HG02852 (cell line): ENCODE measurements at regions not wholly inside any gene's neighbourhood (a gene's known extent, or its start where the extent isn't known, plus 50 kb on each side); places are given as distances from the start of the nearest gene placed in this dataset.

Experiments used
- ATAC-seq: cut with Tn5 transposase; IDR thresholded peaks from one replicate; pipeline ENCODE4 v1.9.1; 2021; ENCODE audit warnings: mild to moderate bottlenecking, moderate library complexity; ENCODE audit not compliant: unreplicated experiment

GRCh38 chr19:28234637-28235036, 978.3 kb downstream of the UQCRFS1 start:
- ATAC-seq = no peak

GRCh38 chr19:28228854-28229253, 984.1 kb downstream of the UQCRFS1 start:
- ATAC-seq = no peak

GRCh38 chr19:28224441-28224840, 988.5 kb downstream of the UQCRFS1 start:
- ATAC-seq = no peak

GRCh38 chr19:28221736-28222135, 991.2 kb downstream of the UQCRFS1 start:
- no peak for ATAC-seq

- no peak for ATAC-seq
Observed at GRCh38 chr19:28218728-28219127, 994.2 kb downstream of the UQCRFS1 start.

GRCh38 chr19:28217022-28217421, 995.9 kb downstream of the UQCRFS1 start:
- ATAC-seq = no peak

GRCh38 chr19:28213470-28214082, 999.4 kb downstream of the UQCRFS1 start:
- no peak for ATAC-seq

- ATAC-seq = no peak
Observed at GRCh38 chr19:28210886-28211285, 1002.1 kb downstream of the UQCRFS1 start.

- no peak for ATAC-seq
Observed at GRCh38 chr19:28208745-28209144, 1004.2 kb downstream of the UQCRFS1 start.

GRCh38 chr19:28207244-28207643, 1005.7 kb downstream of the UQCRFS1 start:
- ATAC-seq = no peak

- ATAC-seq = no peak
Observed at GRCh38 chr19:28201462-28201943, 1011.4 kb downstream of the UQCRFS1 start.

GRCh38 chr19:28199323-28199722, 1013.6 kb downstream of the UQCRFS1 start:
- no peak for ATAC-seq

GRCh38 chr19:28196961-28197360, 1016.0 kb downstream of the UQCRFS1 start:
- ATAC-seq = no peak

- no peak for ATAC-seq
Observed at GRCh38 chr19:28196101-28196500, 1016.9 kb downstream of the UQCRFS1 start.

GRCh38 chr19:28185646-28186045, 1027.3 kb downstream of the UQCRFS1 start:
- ATAC-seq = no peak

- no peak for ATAC-seq
Observed at GRCh38 chr19:28184997-28185396, 1028.0 kb downstream of the UQCRFS1 start.

- no peak for ATAC-seq
Observed at GRCh38 chr19:28176193-28176592, 1036.8 kb downstream of the UQCRFS1 start.

- no peak for ATAC-seq
Observed at GRCh38 chr19:28171983-28172382, 1041.0 kb downstream of the UQCRFS1 start.

GRCh38 chr19:28170066-28170465, 1042.9 kb downstream of the UQCRFS1 start:
- no peak for ATAC-seq

GRCh38 chr19:28169168-28169887, 1043.6 kb downstream of the UQCRFS1 start:
- ATAC-seq = no peak

GRCh38 chr19:28168557-28168956, 1044.4 kb downstream of the UQCRFS1 start:
- no peak for ATAC-seq

GRCh38 chr19:28166025-28166424, 1046.9 kb downstream of the UQCRFS1 start:
- ATAC-seq = no peak
